Peyer's patch (tissue), 4 donors: ENCODE measurements at regions not wholly inside any gene's neighbourhood (a gene's known extent, or its start where the extent isn't known, plus 50 kb on each side); places are given as distances from the start of the nearest gene placed in this dataset.

Experiments
- DNase-seq, 3 donors: peaks; one replicate each; pipeline ENCODE4 v3.0.0-alpha.2; 2017 to 2019
- H3K27ac ChIP-seq, 4 donors: fragments of 200-600 bp; sonication (generic); one replicate each; pipeline ENCODE4 v1.5.1; 2016 to 2019
- H3K27me3 ChIP-seq, 2 donors: fragments of 200-600 bp; sonication (generic); one replicate each; pipeline ENCODE4 v1.5.1; 2019
- H3K36me3 ChIP-seq, 3 donors: fragments of 200-600 bp; sonication (generic); one replicate each; pipeline ENCODE4 v1.5.1; 2016 to 2019
- H3K4me1 ChIP-seq, 4 donors: fragments of 200-600 bp; sonication (generic); one replicate each; pipeline ENCODE4 v1.5.1; 2016 to 2019
- H3K4me3 ChIP-seq, 4 donors: fragments of 200-600 bp; sonication (generic); 1 replicate in 3 of 4; 2 replicates in 1 of 4; pipeline ENCODE4 v1.5.1; 2016 to 2019; ENCODE audit warnings: mild to moderate bottlenecking in 1 of 4
- H3K9me3 ChIP-seq, 4 donors: fragments of 200-600 bp; sonication (generic); one replicate each; pipeline ENCODE4 v1.5.1; 2016 to 2019; ENCODE audit warnings: mild to moderate bottlenecking in 1 of 4
- CTCF ChIP-seq, 6 experiments: fragments of 450-650 bp in 4 of 6; fragments of 200-600 bp in 2 of 6; sonication (generic) in 1 of 6; IDR thresholded peaks; one replicate each; pipeline ENCODE4 v1.5.1; 2017 to 2019; ENCODE audit warnings: antibody characterized with exemption in 6 of 6, mild to moderate bottlenecking in 3 of 6, moderate library complexity in 1 of 6
- POLR2A ChIP-seq, 2 donors: fragments of 450-650 bp; IDR thresholded peaks; one replicate each; pipeline ENCODE4 v1.5.1; 2017; ENCODE audit warnings: antibody characterized with exemption in 2 of 2, mild to moderate bottlenecking in 2 of 2, moderate library complexity in 2 of 2
- small RNA-seq, 2 donors: library from RNA; depleted of rRNA; stranded (forward); fragments of <200 nt; gene quantifications; one replicate each; pipeline ENCODE3, GENCODE V24; 2016

DNA sequence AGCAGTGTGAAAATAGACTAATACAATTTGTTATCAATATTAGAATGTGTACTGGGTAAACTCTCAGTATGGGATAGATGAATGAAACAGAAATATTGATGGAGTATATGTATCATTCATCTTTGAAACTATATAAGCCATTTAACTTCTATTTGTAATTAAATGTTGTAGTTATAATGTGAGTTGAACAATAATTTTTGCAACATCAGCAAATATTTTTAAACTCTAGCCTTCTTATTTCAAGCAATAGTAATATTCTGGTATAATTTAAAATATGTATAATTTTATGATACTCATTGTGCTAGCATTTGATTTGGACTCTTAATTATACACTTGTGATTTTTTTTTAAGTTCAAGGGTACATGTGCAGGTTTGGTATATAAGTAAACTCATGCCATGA is 59.6 kb upstream of the RGMB start:
- Histone ChIP-seq H3K36me3 (no peaks in the 10 kb centered on the region), H3K4me1 (no peaks in the 10 kb centered on the region), H3K27me3 (no peaks in the 10 kb centered on the region), H3K9me3 (no peaks in the 10 kb centered on the region), H3K27ac (no peak overlapping the region), H3K4me3 (no peak overlapping the region)
- no peak for DNase-seq
- TF ChIP-seq POLR2A (IDR thresholded peaks at IDR 0.05) (no peak), CTCF (IDR thresholded peaks at IDR 0.05) (no peak)

DNA sequence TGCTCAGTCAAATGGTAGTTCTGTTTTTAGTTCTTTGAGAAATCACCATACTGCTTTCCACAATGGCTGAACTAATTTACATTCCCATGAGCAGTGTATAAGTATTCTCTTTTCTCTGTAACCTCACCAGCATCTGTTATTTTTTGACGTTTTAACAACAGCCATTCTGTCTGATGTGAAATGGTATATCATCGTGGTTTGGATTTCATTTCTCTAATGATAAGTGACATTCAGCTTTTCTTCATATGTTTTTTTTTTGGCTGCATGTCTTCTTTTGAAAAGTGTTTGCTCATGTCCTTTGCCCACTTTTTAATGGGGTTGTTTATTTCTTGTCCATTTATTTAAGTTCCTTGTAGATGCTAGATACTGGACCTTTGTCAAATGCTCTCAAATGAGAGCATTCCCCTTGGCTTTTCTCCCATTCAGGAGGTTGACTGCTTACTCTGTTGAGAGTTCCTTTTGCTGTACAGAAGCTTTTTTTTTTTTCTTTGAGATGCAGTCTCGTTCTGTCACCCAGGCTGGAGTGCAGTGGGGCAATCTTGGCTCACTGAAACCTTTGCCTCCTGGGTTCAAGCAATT is 58.7 kb upstream of the RGMB start:
- H3K4me3 ChIP-seq, result no peak overlapping the region
- no peak for DNase-seq
- H3K27ac ChIP-seq, result no peak overlapping the region
- H3K36me3 ChIP-seq, result no peaks in the 10 kb centered on the region
- no peaks in the 10 kb centered on the region for H3K9me3 ChIP-seq
- no peaks in the 10 kb centered on the region for H3K27me3 ChIP-seq
- no peak for TF ChIP-seq CTCF (IDR thresholded peaks at IDR 0.05)
- no peaks in the 10 kb centered on the region for H3K4me1 ChIP-seq

DNA sequence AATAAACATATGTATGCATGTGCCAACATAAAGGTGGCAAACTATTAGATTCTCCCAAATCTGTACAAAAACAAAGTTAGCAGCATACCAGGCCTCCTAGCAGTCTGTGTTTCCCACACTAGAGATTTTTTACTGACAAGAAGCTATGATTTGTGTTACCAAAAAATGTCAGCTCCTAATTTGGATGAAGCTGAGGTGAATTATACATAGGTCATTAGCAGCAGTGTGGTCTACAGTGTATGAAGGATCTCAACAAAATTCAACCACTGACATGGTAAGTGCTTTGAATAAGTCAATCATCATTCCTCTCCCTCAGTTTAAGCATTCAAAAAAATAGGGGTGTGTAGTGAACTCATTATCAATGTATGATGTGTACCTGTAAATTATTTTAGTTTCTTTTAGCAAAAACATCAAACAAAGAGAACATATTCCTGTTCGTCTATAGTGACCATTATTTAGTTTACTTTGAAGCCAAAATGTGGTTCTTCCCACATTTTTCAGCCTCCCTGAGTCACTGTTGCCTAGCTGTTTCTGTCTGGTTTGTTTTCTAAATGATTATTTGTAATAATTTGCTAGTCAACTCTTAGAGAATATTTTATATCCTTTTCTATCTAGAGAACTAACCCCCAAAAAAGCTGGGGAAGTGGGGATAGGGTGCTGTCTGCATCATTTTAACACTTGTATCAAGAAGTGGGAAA is 52.1 kb upstream of the RGMB start:
- Histone ChIP-seq H3K27ac (no peak overlapping the region), H3K4me1 (no peaks in the 10 kb centered on the region), H3K9me3 (no peaks in the 10 kb centered on the region), H3K27me3 (no peaks in the 10 kb centered on the region), H3K4me3 (no peak overlapping the region), H3K36me3 (no peaks in the 10 kb centered on the region)
- DNase-seq, result no peak
- TF ChIP-seq POLR2A (IDR thresholded peaks at IDR 0.05), result no peak
- TF ChIP-seq CTCF (IDR thresholded peaks at IDR 0.05), result no peak

GRCh38 chr5:98722188-98722587 is 51.3 kb upstream of the RGMB start:
- TF ChIP-seq POLR2A (IDR thresholded peaks at IDR 0.05) (no peak), CTCF (IDR thresholded peaks at IDR 0.05) (no peak)
- H3K4me1 ChIP-seq, result no peaks in the 10 kb centered on the region
- H3K4me3 ChIP-seq, result no peak overlapping the region
- no peak for DNase-seq
- H3K9me3 ChIP-seq, result no peaks in the 10 kb centered on the region
- no peaks in the 10 kb centered on the region for H3K27me3 ChIP-seq
- no peak overlapping the region for H3K27ac ChIP-seq
- no peaks in the 10 kb centered on the region for H3K36me3 ChIP-seq

- DNase-seq, result no peak
- Histone ChIP-seq H3K4me1 (no peaks in the 10 kb centered on the region), H3K27ac (no peak overlapping the region), H3K27me3 (no peaks in the 10 kb centered on the region), H3K36me3 (no peaks in the 10 kb centered on the region), H3K9me3 (no peaks in the 10 kb centered on the region), H3K4me3 (no peak overlapping the region)
- TF ChIP-seq POLR2A (IDR thresholded peaks at IDR 0.05) (no peak), CTCF (IDR thresholded peaks at IDR 0.05) (no peak)
Measured at GRCh38 chr5:98723061-98723460, 50.4 kb upstream of the RGMB start.

Small RNA genes in the stretch of these regions (small RNA-seq; reads per million reads assigned to genes)
- 0 reads per million in 2 donors for gene AC008834.1
- 0 reads per million in 2 donors for gene AC074133.1
- 0 reads per million in 2 donors for gene MRPS35P2
